Breast epithelium (tissue), 3 donors: ENCODE measurements at regions not wholly inside any gene's neighbourhood (a gene's known extent, or its start where the extent isn't known, plus 50 kb on each side); places are given as distances from the start of the nearest gene placed in this dataset.

Experiments used
- CTCF ChIP-seq, 3 donors: fragments of 450-650 bp; IDR thresholded peaks; one replicate each; pipeline ENCODE4 v1.5.1; 2016 to 2017; ENCODE audit warnings: antibody characterized with exemption in 3 of 3, mild to moderate bottlenecking in 3 of 3, moderate library complexity in 3 of 3
- POLR2A ChIP-seq: fragments of 450-650 bp; IDR thresholded peaks from one replicate; pipeline ENCODE4 v1.6.1; 2016; ENCODE audit warnings: antibody characterized with exemption, mild to moderate bottlenecking, moderate library complexity

GRCh38 chr6:139973669-139974344 is 599.4 kb upstream of the CITED2 start:
- TF ChIP-seq CTCF (IDR thresholded peaks at IDR 0.05) = no peak
- TF ChIP-seq POLR2A = no peak
